ENCODE measurements at regions not wholly inside any gene's neighbourhood (a gene's known extent, or its start where the extent isn't known, plus 50 kb on each side); places are given as distances from the start of the nearest gene placed in this dataset.
"Not testable (repeated sequence)": the region's sequence is repeated elsewhere in the genome, so short reads cannot be mapped to it uniquely, and the experiment has no call there.

DNA sequence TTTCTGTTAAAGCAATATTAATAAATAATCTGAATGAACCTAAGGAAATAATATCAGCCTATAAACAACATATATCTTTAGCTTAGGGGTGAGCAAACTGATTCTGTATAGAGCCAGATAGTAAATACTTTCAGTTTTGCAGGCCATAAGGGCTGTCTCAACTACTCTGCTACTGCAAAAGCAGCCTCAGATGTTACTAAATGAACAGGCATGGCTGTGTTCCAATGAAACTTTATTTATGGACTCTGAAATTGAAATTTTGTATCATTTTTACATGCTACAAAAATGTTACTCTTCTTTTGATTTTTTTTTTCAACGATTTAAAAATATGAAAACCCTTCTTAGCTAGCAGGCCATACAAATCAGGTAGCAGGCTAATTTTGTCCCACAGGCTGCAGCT, 212.8 kb upstream of the PRICKLE2 start:
- no peak for DNase-seq (ENCODE audit: low read depth, low spot score)

DNA sequence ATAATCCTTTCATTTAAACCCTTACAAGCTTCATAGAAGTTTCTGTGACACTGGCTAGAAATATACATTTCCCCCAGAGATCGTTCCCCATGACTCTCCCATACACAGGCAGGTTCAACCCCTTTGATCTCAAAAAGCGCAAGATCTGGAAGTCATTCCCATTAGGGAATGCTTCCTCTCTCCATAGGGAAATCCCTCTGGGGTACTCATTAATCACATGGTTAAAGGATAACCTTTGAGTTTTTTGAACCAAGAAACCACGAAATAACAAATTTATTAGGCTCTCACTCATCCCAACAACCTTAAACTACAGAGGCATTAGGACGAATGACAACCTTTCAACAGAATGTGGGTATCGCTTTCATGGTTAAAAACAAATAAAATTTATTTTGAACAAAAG, 211.9 kb upstream of the PRICKLE2 start:
- no peak for DNase-seq (ENCODE audit: low read depth, low spot score)

DNA sequence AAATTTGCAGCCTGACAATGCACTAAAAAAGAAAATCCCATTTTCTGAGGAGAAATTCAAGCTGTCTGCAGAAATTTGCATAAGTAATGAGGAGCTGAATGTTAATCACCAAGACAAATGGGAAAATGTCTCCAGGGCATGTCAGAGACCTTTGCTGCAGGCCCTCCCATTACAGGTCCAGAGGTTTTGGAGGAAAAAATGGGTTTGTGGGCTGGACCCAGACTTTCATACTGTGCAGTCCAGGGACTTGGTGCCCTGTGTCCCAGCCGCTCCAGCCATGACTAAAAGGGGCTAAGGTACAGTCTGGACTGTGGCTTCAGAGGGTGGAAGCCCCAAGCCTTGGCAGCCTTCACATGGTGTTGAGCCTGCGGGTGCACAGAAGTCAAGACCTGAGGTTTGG, 209.8 kb upstream of the PRICKLE2 start:
- DNase-seq (ENCODE audit: low read depth, low spot score), result not testable (repeated sequence)

DNA sequence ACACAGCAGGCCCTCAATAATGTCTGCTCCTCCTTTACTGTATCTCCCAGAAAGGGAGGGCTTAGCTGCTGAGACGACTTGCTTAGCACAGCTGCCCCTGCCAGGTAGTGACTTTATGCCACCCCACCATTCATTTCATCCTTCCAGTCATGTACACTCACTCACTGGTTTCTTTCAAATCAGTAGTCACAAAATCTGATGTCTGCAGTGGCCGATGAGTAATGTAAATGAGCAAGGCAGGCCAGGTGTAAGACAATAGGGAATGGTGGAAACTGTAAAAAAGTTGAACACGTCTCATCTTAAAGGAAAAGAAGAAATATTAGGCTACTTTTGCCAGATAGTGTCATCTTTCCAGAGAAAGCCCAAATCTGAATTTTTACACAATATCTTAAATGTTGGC, 207.6 kb upstream of the PRICKLE2 start:
- no peak for DNase-seq (ENCODE audit: low read depth, low spot score)

DNA sequence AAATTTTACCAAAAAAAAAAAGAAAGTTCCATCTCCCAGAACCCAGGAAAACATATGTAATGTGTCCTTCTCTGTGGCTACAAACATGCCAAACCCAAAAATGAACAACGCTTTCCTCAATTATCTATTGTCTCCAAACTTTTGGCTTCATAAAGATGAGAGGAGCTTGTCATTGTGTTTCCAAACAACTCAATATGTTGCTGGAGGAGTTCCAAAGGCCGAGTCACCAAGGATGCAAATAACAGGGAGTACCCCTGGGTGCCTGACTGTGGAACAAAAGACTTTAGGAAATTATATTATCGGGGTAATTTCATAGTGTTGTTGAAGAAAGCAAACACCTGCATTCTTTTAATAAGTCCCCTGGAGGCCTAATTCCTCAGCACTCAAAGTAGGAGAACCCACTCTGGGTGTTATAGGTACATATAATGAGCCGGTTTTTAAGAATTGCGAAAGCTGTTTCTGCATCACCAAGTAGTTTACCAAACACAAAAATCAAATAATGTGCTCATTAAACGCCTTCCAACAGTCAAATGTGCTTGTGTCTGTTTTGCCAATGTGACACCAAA, 206.3 kb upstream of the PRICKLE2 start:
- DNase-seq (ENCODE audit: low read depth, low spot score), result no peak

DNA sequence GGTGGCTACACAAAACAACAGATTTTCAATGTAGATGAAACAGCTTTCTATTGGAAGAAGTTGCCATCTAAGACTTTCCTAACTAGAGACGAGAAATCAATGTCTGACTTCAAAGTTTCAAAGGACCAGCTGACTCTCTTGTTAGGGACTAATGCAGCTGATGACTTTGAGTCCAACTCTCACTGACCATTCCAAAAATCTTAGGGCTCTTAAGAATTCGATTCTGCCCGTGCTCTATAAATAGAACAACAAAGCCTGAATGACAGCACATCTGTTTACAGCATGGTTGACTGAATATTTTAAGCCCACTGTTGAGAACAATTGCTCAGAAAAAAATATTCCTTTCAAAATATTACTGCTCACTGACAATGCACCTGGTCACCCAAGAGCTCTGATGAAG, 202.4 kb upstream of the PRICKLE2 start:
- DNase-seq (ENCODE audit: low read depth, low spot score), result no peak

DNA sequence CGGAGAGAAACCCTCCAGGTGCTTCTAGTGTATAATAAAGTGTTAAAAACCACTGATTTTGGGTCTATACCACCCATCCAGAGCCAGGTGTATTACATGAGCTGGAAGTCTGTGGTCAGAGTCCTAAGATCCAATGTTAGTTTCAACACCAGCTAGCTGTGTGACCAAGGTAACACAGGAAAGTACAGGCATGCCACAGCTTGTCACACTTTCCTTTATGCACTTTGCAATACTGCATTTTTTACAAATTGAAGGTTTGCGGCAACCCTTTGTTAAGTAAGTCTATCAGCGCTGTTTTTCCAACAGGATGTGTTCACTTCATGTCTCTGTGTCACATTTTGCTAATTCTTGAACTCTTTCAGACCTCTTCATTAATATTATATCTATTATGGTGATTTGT, 201.3 kb upstream of the PRICKLE2 start:
- no peak for DNase-seq (ENCODE audit: low read depth, low spot score)

DNA sequence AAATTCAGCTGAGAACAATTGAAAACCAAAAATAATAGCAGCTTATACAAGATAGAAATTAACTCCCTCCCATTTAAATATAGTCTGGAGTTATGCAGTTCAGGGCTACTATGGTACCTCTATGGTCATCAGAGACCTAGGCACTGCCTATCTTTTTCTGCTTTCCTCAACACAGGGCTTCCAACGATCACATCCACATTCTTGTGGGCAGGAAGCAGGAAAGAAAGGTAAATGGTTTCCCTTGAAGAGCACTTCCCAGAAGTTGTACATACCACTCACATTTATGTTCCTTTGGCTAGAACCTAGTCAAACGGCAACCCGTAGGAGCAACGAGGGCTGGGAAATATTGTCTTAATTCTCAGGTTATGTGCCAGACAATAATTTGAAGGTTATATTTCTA, 197.7 kb upstream of the PRICKLE2 start:
- no peak for DNase-seq (ENCODE audit: low read depth, low spot score)

DNA sequence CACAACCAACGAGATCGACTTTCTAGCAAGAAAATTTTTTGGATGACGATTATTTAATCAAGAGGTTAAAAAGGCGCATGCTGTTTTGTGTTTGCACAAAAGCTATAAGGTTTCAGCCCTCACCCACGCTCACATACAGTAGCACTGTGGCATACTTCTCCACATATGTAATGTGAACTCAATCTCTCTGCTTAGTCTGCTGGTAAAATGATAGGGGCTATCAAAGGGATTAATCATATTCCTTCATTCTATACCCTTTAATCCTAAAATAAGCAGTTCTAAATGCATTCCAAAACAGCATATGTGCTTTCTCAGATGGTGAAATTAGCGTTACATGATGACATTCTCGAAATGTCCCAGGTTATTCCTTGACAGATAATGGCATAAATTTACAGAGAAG, 196.9 kb upstream of the PRICKLE2 start:
- no peak for DNase-seq (ENCODE audit: low read depth, low spot score)

DNA sequence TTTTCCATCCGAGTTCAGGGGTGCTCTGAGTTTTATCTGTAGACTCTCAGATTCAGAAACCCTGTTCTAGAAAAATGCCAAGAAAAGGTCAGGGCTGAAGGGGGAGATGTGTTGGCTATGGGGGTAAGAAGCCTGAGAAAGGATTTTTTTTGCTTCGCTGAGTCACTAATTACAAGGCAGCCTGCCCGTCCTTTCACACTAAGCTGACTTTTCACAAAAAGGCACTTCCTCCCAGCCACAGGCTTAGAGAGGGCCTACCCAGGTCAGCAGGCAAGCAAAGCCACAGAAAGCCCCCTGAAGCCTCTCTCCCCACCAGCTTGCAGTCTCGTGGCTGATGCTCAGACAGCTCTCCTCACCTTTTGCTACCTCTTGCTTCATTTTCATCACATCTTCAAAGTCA, 192.6 kb upstream of the PRICKLE2 start:
- peak; percentile 54 for DNase-seq (ENCODE audit: low read depth, low spot score)

DNA sequence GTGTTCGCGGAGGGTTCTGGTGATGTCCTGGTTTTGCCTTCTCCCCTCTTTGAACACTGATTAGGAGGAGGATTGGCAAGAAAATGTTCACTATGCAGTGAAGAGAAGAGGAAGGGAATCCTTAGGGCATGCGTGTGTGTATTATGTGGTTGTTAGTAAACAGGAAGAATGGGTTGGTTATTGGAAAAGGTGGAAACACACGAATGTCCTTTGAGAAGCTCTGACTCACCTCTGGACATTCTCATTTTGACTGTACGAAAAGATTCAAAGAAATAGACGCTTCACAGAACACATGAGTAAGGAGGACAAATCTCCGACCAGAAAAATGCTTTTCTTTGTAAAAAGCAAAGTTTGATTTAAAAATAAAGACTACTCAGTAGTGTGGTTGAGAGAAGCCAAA, 188.8 kb upstream of the PRICKLE2 start:
- no peak for DNase-seq (ENCODE audit: low read depth, low spot score)

DNA sequence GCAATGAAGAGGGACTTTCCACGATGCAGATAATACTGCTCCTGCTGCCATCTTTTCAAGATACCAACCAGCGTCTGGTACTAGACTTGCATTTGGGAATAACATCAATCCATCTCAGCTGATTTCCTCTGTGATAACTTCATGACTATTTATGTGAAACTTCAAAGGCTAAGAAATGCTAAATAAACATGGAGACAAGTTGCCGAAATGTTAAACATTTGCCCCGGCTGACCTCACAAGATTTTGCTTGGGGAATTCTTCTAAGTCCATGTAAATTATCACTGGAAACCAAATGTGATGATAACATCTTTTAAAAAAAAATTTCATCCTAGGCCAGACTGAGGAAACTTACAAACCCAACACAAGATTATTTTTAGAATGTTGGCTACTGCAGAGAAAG, 185.8 kb upstream of the PRICKLE2 start:
- DNase-seq (ENCODE audit: low read depth, low spot score), result no peak

DNA sequence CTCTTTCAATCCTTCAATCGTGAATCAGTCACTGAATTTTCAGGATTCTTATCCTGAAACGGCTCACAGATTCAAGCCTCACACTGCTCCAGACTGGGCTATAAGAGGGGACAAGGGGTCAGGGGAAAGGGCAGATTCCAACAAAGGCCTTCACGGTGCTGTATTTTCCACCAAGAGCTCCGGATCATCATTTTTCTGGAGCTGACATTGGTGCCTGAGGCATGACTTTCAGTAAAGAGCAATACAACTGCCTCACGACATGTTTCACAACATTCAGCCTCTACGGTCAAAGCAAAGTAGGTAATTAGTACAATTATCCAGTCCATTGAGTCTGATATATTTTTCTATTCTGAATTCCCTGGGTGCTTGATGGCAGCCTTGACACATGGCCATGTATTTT, 185.0 kb upstream of the PRICKLE2 start:
- peak; percentile 8 for DNase-seq (ENCODE audit: low read depth, low spot score)

DNA sequence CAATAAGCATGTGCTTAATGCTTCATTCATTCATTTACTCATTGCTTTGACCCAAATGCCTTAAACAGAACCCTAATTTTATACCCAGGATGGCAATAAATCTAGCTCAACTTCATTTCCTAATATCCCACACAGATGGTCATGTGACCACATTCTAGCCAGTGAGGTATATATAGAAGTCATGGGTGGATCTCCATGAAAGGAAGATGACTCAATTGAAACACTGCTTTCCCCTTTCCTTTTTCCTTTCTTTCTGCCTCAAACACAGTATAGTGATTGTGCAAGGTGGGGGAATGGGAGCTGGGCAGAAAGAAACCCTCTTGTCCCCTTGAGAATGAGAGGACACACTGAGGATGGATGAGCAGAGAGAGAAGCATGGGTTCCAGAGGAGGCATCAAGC, 183.5 kb upstream of the PRICKLE2 start:
- no peak for DNase-seq (ENCODE audit: low read depth, low spot score)

DNA sequence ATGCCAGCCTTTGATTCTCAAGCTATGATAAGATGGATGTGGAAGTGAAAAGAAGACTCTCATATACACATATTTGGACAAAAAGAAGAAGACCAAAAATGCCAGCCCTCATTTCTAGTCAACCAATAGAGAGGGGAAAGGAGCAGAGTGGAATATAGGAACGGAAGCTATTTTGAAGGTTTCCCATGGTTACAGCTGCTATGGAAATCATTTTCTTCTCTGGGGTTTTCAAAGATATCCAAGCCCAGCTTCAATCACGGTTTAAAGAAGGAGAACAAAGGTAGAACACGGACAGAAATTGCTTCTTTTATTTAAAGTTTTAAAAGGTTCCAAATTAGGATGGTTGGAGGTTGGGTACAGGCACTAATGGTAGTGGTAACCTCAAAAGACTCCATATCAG, 181.0 kb upstream of the PRICKLE2 start:
- no peak for DNase-seq (ENCODE audit: low read depth, low spot score)

DNA sequence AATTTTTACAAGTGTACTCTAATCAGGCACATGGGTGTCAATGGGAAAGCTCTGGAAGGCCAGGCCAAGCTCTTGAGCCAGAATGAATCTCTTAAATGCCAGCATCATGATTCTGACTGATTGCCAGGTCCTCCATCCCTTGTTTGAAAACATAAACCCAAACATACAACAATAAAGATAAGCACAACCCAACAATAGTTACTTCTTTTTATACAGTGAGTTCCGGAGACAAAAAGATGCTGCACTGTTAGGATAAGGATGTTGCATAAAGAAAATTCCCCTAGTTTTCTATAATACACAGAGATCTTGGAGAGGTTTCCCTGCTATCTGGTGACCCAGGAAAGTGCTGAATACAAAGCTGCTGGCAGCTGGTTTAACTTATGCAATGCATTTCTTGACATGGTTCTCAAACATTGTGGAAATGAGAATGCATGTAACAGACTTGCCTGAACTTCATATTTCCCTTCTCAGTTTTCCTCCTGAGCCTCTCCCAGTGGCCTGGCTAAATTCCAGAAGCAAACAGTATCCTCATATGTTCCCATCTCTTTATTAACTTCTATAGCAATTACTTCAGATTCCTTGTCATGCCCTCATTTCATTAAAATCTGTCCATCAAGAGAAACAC, 180.1 kb upstream of the PRICKLE2 start:
- no peak for DNase-seq (ENCODE audit: low read depth, low spot score)

DNA sequence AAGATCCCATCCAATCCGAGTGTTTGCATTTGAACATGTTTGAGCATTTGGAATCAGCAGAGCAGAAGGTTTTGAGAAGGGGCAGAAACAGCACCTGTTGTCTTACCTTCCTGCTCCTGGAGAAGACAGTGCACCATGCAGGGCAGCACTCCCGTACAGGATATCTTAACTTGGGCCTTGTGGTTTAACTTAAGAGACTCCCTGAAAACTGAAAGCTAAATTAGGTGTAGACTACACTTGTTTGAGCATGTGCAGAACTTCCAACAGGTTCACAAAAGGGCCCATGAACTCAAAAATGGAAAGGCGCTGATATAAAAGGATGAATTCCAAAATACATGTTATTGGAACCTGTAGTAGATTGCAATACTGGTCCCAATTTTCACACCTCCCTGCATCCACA, 175.4 kb upstream of the PRICKLE2 start:
- no peak for DNase-seq (ENCODE audit: low read depth, low spot score)

DNA sequence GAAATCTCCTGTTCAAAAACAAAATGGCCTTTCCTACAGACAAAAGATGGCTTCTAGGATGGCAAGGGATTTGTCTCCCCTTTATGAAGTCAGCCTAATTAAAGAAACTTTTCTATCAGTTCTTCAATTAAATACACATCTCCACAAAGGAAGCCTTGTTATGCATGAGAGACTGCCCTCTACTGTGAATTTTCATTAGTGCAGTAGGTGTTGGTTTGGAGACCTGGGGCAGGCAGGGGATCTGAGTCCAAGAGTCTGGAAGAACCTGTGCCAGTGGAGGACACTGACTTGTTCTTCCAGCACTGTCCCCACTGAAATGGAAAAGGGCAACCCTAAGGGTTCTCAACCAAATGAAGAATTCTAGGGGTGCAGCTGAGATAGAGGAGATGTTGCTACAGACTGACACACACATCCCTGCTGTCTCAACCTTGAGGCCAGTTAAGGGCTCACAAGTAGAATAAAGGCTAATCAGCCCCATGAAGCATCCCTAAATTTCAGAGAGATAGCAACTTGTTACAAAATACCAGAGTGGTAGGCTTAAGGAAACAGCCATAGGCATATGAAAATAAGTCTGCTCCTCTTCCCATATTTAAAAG, 174.0 kb upstream of the PRICKLE2 start:
- DNase-seq (ENCODE audit: low read depth, low spot score), result peak; percentile 61

DNA sequence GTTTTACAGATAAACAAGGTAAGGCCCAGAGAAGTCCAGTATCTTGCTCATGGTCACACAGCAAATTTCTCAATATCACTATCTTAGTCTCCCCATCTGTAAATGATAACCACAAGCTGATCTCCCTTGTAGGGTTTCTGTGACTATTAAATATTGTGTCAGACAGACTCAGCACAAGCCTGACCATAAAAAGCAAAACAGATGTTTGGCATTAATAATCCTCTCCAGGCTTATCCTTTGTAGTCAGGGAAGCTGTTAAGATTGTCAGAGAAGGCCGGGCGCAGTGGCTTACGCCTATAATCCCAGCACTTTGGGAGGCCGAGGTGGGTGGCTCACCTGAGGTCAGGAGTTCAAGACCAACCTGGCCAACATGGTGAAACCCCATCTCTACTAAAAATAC, 173.2 kb upstream of the PRICKLE2 start:
- DNase-seq (ENCODE audit: low read depth, low spot score), result no peak

DNA sequence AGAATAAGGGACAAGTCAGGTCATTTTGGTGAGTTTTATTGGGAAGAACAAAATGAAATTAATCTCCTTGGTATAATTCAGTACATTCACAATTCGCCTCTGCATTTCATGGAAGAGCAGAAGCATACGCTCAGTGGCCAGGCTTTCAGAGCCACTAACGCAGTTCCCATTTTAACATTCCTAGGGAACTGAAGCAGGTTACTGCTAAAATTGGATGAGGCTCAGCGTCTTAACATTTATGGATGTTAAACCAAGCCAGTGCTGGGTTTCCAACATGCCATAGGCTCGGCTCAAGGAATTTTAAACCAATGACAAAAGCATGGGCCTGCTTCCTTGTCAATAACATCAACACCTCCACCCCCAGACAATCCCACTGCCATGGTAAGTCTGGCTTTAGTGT, 172.7 kb upstream of the PRICKLE2 start:
- peak; percentile 5 for DNase-seq (ENCODE audit: low read depth, low spot score)

DNA sequence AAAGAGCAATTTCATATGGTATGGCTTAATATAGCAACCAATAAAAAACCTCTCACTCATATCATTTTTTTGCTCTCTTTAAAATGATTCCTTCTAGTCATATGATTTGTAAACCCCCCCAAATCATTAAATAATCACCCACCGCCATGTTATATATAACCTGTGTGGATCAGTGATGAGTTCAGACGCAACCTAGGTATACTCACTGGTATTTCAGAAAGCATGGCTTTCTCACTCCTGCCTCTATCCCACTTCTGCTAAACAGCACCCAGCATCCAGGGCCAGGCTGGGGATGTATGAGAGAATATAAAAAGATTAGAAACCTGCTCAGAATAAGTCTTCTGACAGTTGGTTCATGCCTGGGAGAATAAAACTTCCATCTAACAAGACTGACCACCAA, 172.3 kb upstream of the PRICKLE2 start:
- DNase-seq (ENCODE audit: low read depth, low spot score), result no peak

DNA sequence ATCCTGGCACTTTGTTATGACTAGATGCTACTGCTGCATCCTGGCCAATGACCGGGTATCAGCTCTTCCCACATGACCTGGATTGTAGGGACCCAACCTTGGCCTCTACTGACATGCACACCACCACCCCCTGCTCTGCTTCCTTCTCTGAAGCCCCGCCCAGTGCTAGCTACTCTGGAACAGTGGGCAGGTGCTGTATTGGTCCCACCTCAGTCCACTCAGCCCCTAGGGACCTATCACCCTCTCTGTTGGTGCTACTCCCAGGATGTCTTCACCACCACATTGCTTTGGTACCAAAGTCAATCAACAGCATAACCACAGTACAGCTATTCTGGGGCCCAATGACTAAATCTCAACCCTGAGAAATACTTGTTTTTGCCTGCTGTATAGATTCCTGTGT, 170.2 kb upstream of the PRICKLE2 start:
- no peak for DNase-seq (ENCODE audit: low read depth, low spot score)

DNA sequence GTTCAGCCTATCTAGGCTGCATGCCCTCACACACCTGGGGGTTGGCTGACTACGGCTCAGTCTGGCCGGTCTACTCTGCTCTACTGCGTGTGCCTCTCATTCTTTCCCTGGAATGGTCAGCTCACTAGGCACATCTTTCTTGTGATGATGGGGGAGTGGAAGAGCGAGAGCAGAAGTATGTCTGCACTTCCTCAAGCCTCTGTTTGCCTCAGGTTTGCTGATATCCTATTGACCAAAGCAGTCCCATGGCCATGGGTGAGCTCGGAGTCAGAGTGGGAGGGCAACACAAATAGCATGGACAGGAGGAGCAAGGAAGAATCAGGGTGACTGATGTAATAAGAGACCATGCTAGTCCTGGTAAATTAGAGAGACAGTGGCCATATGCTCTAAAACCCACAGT, 167.9 kb upstream of the PRICKLE2 start:
- no peak for DNase-seq (ENCODE audit: low read depth, low spot score)

DNA sequence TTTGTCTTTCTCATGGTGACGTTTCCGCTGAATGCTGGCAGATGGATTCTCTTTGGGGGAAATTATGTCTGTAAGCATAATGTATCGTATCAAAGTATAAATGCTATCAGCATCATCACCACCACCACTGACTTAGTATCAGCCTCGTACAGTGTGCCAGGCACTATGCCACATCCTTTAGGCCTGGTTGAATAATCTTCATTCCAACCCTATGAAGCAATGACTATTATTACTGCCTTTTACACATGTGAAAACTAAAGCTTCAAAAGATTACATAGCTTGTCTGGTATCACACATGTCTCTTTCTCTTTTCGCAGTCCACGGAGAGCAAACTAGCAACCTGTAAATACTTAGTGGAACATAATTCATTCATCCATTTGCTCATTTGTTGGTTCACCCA, 166.7 kb upstream of the PRICKLE2 start:
- DNase-seq (ENCODE audit: low read depth, low spot score), result no peak

All from ELF-1 (cell line).